ENCODE measurements at regions not wholly inside any gene's neighbourhood (a gene's known extent, or its start where the extent isn't known, plus 50 kb on each side); places are given as distances from the start of the nearest gene placed in this dataset.

GRCh38 chr20:48163505-48163904 lies 378.2 kb upstream of the SULF2 start:
- Histone ChIP-seq H3K4me3 (replicated peaks; ENCODE audit: insufficient read depth, low read length) (no peak overlapping the region), H3K27me3 (ENCODE audit: insufficient read depth, poor library complexity, severe bottlenecking) (no peaks in the 10 kb centered on the region), H3K27ac (replicated peaks) (no peak overlapping the region)
- no peak for DNase-seq (ENCODE audit: low read depth in 1 of 2, low spot score in 1 of 2)
- TF ChIP-seq POLR2AphosphoS5 (IDR thresholded peaks at IDR 0.05; ENCODE audit: low read depth) (no peak), SPI1 (IDR thresholded peaks at IDR 0.05; ENCODE audit: borderline replicate concordance, low read depth) (no peak), REST (IDR thresholded peaks at IDR 0.05; ENCODE audit: insufficient replicate concordance, low read depth) (no peak), GABPA (IDR thresholded peaks at IDR 0.05; ENCODE audit: low read depth) (no peak), CTCF (IDR thresholded peaks at IDR 0.05; ENCODE audit: insufficient read depth, low read length) (no peak)

- TF ChIP-seq CTCF (IDR thresholded peaks at IDR 0.05; ENCODE audit: insufficient read depth, low read length) (no peak), POLR2AphosphoS5 (IDR thresholded peaks at IDR 0.05; ENCODE audit: low read depth) (no peak), SPI1 (IDR thresholded peaks at IDR 0.05; ENCODE audit: borderline replicate concordance, low read depth) (no peak), GABPA (IDR thresholded peaks at IDR 0.05; ENCODE audit: low read depth) (no peak), REST (IDR thresholded peaks at IDR 0.05; ENCODE audit: insufficient replicate concordance, low read depth) (no peak)
- Histone ChIP-seq H3K27me3 (ENCODE audit: insufficient read depth, poor library complexity, severe bottlenecking) (peaks cover 2% of the 10 kb centered on the region), H3K4me3 (replicated peaks; ENCODE audit: insufficient read depth, low read length) (no peak overlapping the region), H3K27ac (replicated peaks) (no peak overlapping the region)
- no peak for DNase-seq (ENCODE audit: low read depth in 1 of 2, low spot score in 1 of 2)
Observed at GRCh38 chr20:48162621-48163020, 377.3 kb upstream of the SULF2 start.

GRCh38 chr20:48159145-48160008 lies 374.1 kb upstream of the SULF2 start:
- no peak for TF ChIP-seq CTCF (IDR thresholded peaks at IDR 0.05; ENCODE audit: insufficient read depth, low read length)
- TF ChIP-seq REST (IDR thresholded peaks at IDR 0.05; ENCODE audit: insufficient replicate concordance, low read depth): no peak
- no peak for TF ChIP-seq SPI1 (IDR thresholded peaks at IDR 0.05; ENCODE audit: borderline replicate concordance, low read depth)
- TF ChIP-seq POLR2AphosphoS5 (IDR thresholded peaks at IDR 0.05; ENCODE audit: low read depth): no peak
- no peak for TF ChIP-seq GABPA (IDR thresholded peaks at IDR 0.05; ENCODE audit: low read depth)
- DNase-seq (ENCODE audit: low read depth in 1 of 2, low spot score in 1 of 2): no peak
- Histone ChIP-seq H3K27ac (replicated peaks) (no peak overlapping the region), H3K4me3 (replicated peaks; ENCODE audit: insufficient read depth, low read length) (no peak overlapping the region), H3K27me3 (ENCODE audit: insufficient read depth, poor library complexity, severe bottlenecking) (peaks cover 2% of the 10 kb centered on the region)
